K562 (cell line): ENCODE measurements at regions not wholly inside any gene's neighbourhood (a gene's known extent, or its start where the extent isn't known, plus 50 kb on each side); places are given as distances from the start of the nearest gene placed in this dataset.

Experiments used
- ATAC-seq: fragments of 200-7000 bp; cut with Tn5 transposase; 3 replicates; pipeline ENCODE4 v1.9.1; 2020; ENCODE audit warnings: moderate library complexity
- BruUV-seq: library from RNA; stranded (reverse); fragments of 400-500 nt; replicated peaks from 2 replicates; lab custom pipeline; 2021; lab: Mats Ljungman, UMichigan
- CTCF ChIA-PET: fragments of 300-600 bp; formaldehyde crosslinking; extraction: SDS; loops from one replicate; lab custom pipeline; 2021; ENCODE audit warnings: low intra/inter-chr PET ratio; lab: Yijun Ruan, JAX
- POLR2A ChIA-PET: fragments of 300-600, 350-650 bp; sonication (Branson Sonifier 250); formaldehyde crosslinking; extraction: SDS; loops from one replicate; lab custom pipeline; 2021; ENCODE audit warnings: antibody characterized with exemption, inconsistent platforms; lab: Yijun Ruan, JAX
- DNase-seq, 4 experiments: peaks; one replicate each; pipeline versions ENCODE4 v3.0.0 to v3.0.0-alpha.2; 2011 to 2018; ENCODE audit warnings: low spot score in 3 of 4, mixed read lengths in 3 of 4; ENCODE audit errors: extremely low read depth in 1 of 4
- FAIRE-seq: peaks from 2 replicates; lab custom pipeline; 2011; peaks lifted over from hg19 to GRCh38; lab: Jason Lieb, UNC
- H2AFZ ChIP-seq: 2 replicates; pipeline ENCODE4 v1.6.0; 2011; ENCODE audit warnings: low read depth, low read length, control low read depth, inconsistent platforms
- H3K27ac ChIP-seq: fragments of 200-600 bp; 3 replicates; pipeline ENCODE4 v1.8.0; 2011; ENCODE audit warnings: low read depth, mild to moderate bottlenecking, control low read depth, inconsistent platforms, low read length, moderate library complexity, mixed read lengths; ENCODE audit errors: extremely low read depth
- H3K27me3 ChIP-seq, 2 experiments: fragments of 300-600 bp in 1 of 2; 2 replicates in 1 of 2; 3 replicates in 1 of 2; pipeline versions ENCODE4 v1.6.0 to v1.8.0; 2011; ENCODE audit warnings: inconsistent platforms in 2 of 2, low read length in 2 of 2, mild to moderate bottlenecking in 1 of 2, mixed read lengths in 1 of 2, moderate library complexity in 1 of 2; ENCODE audit not compliant: control insufficient read depth in 2 of 2, insufficient read depth in 2 of 2
- H3K36me3 ChIP-seq: fragments of 300-600 bp; 3 replicates; pipeline ENCODE4 v1.8.0; 2011; ENCODE audit warnings: mild to moderate bottlenecking, low read length, inconsistent platforms; ENCODE audit not compliant: control insufficient read depth, insufficient read depth
- H3K4me1 ChIP-seq, 2 experiments: fragments of 200-600 bp in 1 of 2; replicated peaks in 1 of 2; 2 replicates in 1 of 2; 3 replicates in 1 of 2; pipeline versions ENCODE4 v1.5.1 to v1.8.0; 2011; ENCODE audit warnings: inconsistent platforms in 2 of 2, low read length in 2 of 2, mild to moderate bottlenecking in 1 of 2, mixed read lengths in 1 of 2, moderate library complexity in 1 of 2; ENCODE audit not compliant: control insufficient read depth in 2 of 2, insufficient read depth in 2 of 2
- H3K4me2 ChIP-seq: 2 replicates; pipeline ENCODE4 v1.6.1; 2011; ENCODE audit warnings: low read length, control low read depth, inconsistent platforms, mixed read lengths; ENCODE audit not compliant: insufficient read depth
- H3K4me3 ChIP-seq: fragments of 200-600 bp; sonication (generic), shearing (Covaris generic); 2 replicates; pipeline ENCODE4 v1.5.1; 2016; ENCODE audit warnings: control low read depth, inconsistent platforms
- H3K79me2 ChIP-seq: fragments of 200-600 bp; 3 replicates; pipeline ENCODE4 v1.8.0; 2011; ENCODE audit warnings: low read length, inconsistent platforms; ENCODE audit not compliant: control insufficient read depth, insufficient read depth
- H3K9ac ChIP-seq, 2 experiments: 2 replicates each; pipeline versions ENCODE4 v1.6.0 to v1.6.1; 2011; ENCODE audit warnings: low read depth in 2 of 2, low read length in 2 of 2, control low read depth in 1 of 2, inconsistent platforms in 1 of 2, mild to moderate bottlenecking in 1 of 2, mixed read lengths in 1 of 2; ENCODE audit not compliant: insufficient read depth in 1 of 2
- H3K9me1 ChIP-seq: one replicate; pipeline ENCODE4 v1.6.0; 2011; ENCODE audit warnings: inconsistent platforms, mild to moderate bottlenecking, low read length, moderate library complexity; ENCODE audit not compliant: control insufficient read depth, insufficient read depth
- H3K9me3 ChIP-seq: replicated peaks from 2 replicates; pipeline ENCODE4 v1.5.1; 2011; ENCODE audit warnings: low read depth, low read length, inconsistent platforms; ENCODE audit not compliant: control insufficient read depth, insufficient read depth
- H4K20me1 ChIP-seq: replicated peaks from 2 replicates; pipeline ENCODE4 v1.6.1; 2011; ENCODE audit warnings: low read length, inconsistent platforms, mixed read lengths; ENCODE audit not compliant: control insufficient read depth, insufficient read depth
- ELF4 ChIP-seq: fragments of 450-650 bp; formaldehyde crosslinking; IDR thresholded peaks from 2 replicates; pipeline ENCODE4 v1.4.0; 2022; ENCODE audit warnings: missing genetic modification characterization
- KDM1A ChIP-seq, 2 experiments: fragments of 450-650 bp; IDR thresholded peaks; 2 replicates each; pipeline ENCODE4 v1.6.1; 2016; ENCODE audit warnings: mild to moderate bottlenecking in 2 of 2
- KDM2B ChIP-seq: fragments of 250-450 bp; sonication (Bioruptor Pico); IDR thresholded peaks from 2 replicates; pipeline ENCODE4 v1.8.0; 2021; ENCODE audit warnings: mild to moderate bottlenecking, moderate library complexity
- MAFG ChIP-seq: fragments of 450-650 bp; conservative IDR thresholded peaks from 2 replicates; pipeline ENCODE4 v1.6.1; 2016; ENCODE audit warnings: missing genetic modification characterization, missing compliant biosample characterization
- MTF1 ChIP-seq: fragments of 250-450 bp; sonication (Bioruptor Pico); IDR thresholded peaks from 2 replicates; pipeline ENCODE4 v1.9.0; 2021; ENCODE audit warnings: moderate library complexity, mild to moderate bottlenecking, inconsistent platforms, borderline replicate concordance
- NFXL1 ChIP-seq: fragments of 450-650 bp; formaldehyde crosslinking; IDR thresholded peaks from 2 replicates; pipeline ENCODE4 v1.4.0; 2021; ENCODE audit warnings: mild to moderate bottlenecking
- RBM15 ChIP-seq: fragments of 200-400 bp; formaldehyde crosslinking; IDR thresholded peaks from 2 replicates; pipeline ENCODE4 v1.6.1; 2018; ENCODE audit warnings: mild to moderate bottlenecking, low read length, moderate library complexity; ENCODE audit not compliant: insufficient read depth
- TCF3 ChIP-seq: sonication (generic); formaldehyde crosslinking; IDR thresholded peaks from 2 replicates; pipeline ENCODE4 v1.4.0; 2020; ENCODE audit warnings: mild to moderate bottlenecking, missing genetic modification reagents
- TEAD4 ChIP-seq, 2 experiments: sonication (generic) in 1 of 2; formaldehyde crosslinking in 1 of 2; IDR thresholded peaks; 2 replicates each; pipeline versions ENCODE4 v1.6.1 to v1.8.0; 2012 to 2022; ENCODE audit warnings: borderline replicate concordance in 1 of 2, inconsistent platforms in 1 of 2, low read length in 1 of 2, mild to moderate bottlenecking in 1 of 2, missing genetic modification reagents in 1 of 2
- TOE1 ChIP-seq, 2 experiments: fragments of 450-650 bp in 1 of 2; sonication (generic) in 1 of 2; formaldehyde crosslinking in 1 of 2; IDR thresholded peaks; 2 replicates each; pipeline versions ENCODE4 v1.7.1 to v1.8.0; 2016 to 2022; ENCODE audit warnings: borderline replicate concordance in 2 of 2, mild to moderate bottlenecking in 2 of 2, antibody characterized with exemption in 1 of 2, inconsistent platforms in 1 of 2, low read depth in 1 of 2, missing genetic modification reagents in 1 of 2, moderate library complexity in 1 of 2
- ZNF277 ChIP-seq: fragments of 250-450 bp; sonication (Bioruptor Pico); IDR thresholded peaks from 2 replicates; pipeline ENCODE4 v1.8.0; 2022; ENCODE audit warnings: inconsistent platforms, mild to moderate bottlenecking, moderate library complexity, borderline replicate concordance
- in situ Hi-C: fragments of 300-500 bp; cut with MboI; formaldehyde crosslinking; loops from 4 replicates; pipeline ENCODE4 v1.15.0; 2018; ENCODE audit warnings: inconsistent platforms, mixed read lengths
- intact Hi-C: fragments of 100-400 bp; cut with micrococcal nuclease; formaldehyde crosslinking; loops from 2 replicates; pipeline ENCODE4 v1.14.2; 2022
- TF ChIP-seq, protein P1 (sequence below): fragments of 450-650 bp; IDR thresholded peaks from 2 replicates; pipeline ENCODE4 v1.6.1; 2017; ENCODE audit warnings: mild to moderate bottlenecking, moderate library complexity
- TF ChIP-seq, protein P2 (sequence below), 2 experiments: fragments of 450-650 bp in 1 of 2; sonication (generic) in 1 of 2; formaldehyde crosslinking in 1 of 2; IDR thresholded peaks in 1 of 2; conservative IDR thresholded peaks in 1 of 2; 2 replicates each; pipeline versions ENCODE4 v1.6.1 to v1.8.1; 2016 to 2023; ENCODE audit warnings: mild to moderate bottlenecking in 2 of 2, moderate library complexity in 2 of 2, inconsistent platforms in 1 of 2, missing genetic modification reagents in 1 of 2
- TF ChIP-seq, protein P3 (sequence below): IDR thresholded peaks from 2 replicates; pipeline ENCODE4 v1.6.1; 2014; ENCODE audit warnings: antibody characterized with exemption

DNA sequence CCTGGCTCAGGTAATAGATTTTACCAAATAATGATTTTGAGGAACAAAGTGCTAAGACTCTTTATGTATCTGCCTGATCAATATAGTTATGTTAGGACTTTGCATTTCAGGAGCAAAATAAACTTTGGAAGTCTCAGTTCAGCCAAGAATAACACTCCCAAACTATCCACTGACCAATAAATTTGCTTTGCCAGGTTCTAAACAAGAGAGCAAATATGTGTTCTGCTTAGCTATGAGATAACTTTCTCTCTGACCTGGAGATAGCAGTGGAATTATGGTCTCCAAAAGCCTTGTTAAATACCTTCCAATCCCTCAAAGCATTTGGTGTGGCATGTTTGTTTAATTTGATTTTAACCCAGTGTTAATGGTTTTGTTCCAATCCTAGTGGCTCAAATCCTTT is 1541.1 kb downstream of the FAM181B start (continued):
- TF ChIP-seq, protein P1, sequence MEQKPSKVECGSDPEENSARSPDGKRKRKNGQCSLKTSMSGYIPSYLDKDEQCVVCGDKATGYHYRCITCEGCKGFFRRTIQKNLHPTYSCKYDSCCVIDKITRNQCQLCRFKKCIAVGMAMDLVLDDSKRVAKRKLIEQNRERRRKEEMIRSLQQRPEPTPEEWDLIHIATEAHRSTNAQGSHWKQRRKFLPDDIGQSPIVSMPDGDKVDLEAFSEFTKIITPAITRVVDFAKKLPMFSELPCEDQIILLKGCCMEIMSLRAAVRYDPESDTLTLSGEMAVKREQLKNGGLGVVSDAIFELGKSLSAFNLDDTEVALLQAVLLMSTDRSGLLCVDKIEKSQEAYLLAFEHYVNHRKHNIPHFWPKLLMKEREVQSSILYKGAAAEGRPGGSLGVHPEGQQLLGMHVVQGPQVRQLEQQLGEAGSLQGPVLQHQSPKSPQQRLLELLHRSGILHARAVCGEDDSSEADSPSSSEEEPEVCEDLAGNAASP = no peak
- TF ChIP-seq MTF1 (CRISPR knock-in tag) = no peak
- TF ChIP-seq ELF4 (CRISPR knock-in tag) = no peak

GRCh38 chr11:81190546-81190945 is 1543.1 kb downstream of the FAM181B start:
- no TSS peak for BruUV-seq
- ATAC-seq = no peak
- TF ChIP-seq MAFG = no peak
- no peak for TF ChIP-seq RBM15
- no peak for TF ChIP-seq TEAD4 (IDR thresholded peaks at IDR 0.05; ENCODE audit: low read length)
- TF ChIP-seq TEAD4 (CRISPR knock-in tag; IDR thresholded peaks at IDR 0.05; ENCODE audit: borderline replicate concordance) = no peak
- no peak for TF ChIP-seq TCF3 (CRISPR knock-in tag)
- TF ChIP-seq, protein P2, sequence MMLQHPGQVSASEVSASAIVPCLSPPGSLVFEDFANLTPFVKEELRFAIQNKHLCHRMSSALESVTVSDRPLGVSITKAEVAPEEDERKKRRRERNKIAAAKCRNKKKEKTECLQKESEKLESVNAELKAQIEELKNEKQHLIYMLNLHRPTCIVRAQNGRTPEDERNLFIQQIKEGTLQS (IDR thresholded peaks at IDR 0.05) = no peak
- TF ChIP-seq, protein P2 (CRISPR knock-in tag; conservative IDR thresholded peaks at IDR 0.05) = no peak
- no peak for TF ChIP-seq TOE1 (IDR thresholded peaks at IDR 0.05; ENCODE audit: borderline replicate concordance)
- no peak for TF ChIP-seq TOE1 (CRISPR knock-in tag; IDR thresholded peaks at IDR 0.05; ENCODE audit: borderline replicate concordance, low read depth)
- TF ChIP-seq, protein P3, sequence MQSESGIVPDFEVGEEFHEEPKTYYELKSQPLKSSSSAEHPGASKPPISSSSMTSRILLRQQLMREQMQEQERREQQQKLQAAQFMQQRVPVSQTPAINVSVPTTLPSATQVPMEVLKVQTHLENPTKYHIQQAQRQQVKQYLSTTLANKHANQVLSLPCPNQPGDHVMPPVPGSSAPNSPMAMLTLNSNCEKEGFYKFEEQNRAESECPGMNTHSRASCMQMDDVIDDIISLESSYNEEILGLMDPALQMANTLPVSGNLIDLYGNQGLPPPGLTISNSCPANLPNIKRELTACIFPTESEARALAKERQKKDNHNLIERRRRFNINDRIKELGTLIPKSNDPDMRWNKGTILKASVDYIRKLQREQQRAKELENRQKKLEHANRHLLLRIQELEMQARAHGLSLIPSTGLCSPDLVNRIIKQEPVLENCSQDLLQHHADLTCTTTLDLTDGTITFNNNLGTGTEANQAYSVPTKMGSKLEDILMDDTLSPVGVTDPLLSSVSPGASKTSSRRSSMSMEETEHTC = no peak
- TF ChIP-seq KDM2B = no peak
- TF ChIP-seq KDM1A (IDR thresholded peaks at IDR 0.05) = no peak
- TF ChIP-seq ZNF277 (CRISPR knock-in tag) = no peak
- no peak for TF ChIP-seq NFXL1 (CRISPR knock-in tag)

More at GRCh38 chr11:81190546-81190945, 1543.1 kb downstream of the FAM181B start:
- CTCF ChIA-PET = no interaction called here
- FAIRE-seq (no peak), DNase-seq (no peak)
- no peaks in the 10 kb centered on the region for H3K4me1 ChIP-seq
- intact Hi-C loops (no loop called here), in situ Hi-C loops (no loop called here)
- H3K9me3 ChIP-seq = no peaks in the 10 kb centered on the region
- no peak overlapping the region for H3K27ac ChIP-seq
- no peaks in the 10 kb centered on the region for H3K27me3 ChIP-seq
- H3K9ac ChIP-seq = no peak overlapping the region
- POLR2A ChIA-PET = no interaction called here
- H3K9me1 ChIP-seq = no peaks in the 10 kb centered on the region
- no peaks in the 10 kb centered on the region for H4K20me1 ChIP-seq
- no peak overlapping the region for H2AFZ ChIP-seq
- no peaks in the 10 kb centered on the region for H3K79me2 ChIP-seq
- no peak overlapping the region for H3K4me2 ChIP-seq
- no peak overlapping the region for H3K4me3 ChIP-seq
- no peaks in the 10 kb centered on the region for H3K36me3 ChIP-seq
